Liver (tissue), 3 donors: ENCODE measurements at regions not wholly inside any gene's neighbourhood (a gene's known extent, or its start where the extent isn't known, plus 50 kb on each side); places are given as distances from the start of the nearest gene placed in this dataset.
"Not testable (repeated sequence)": the region's sequence is repeated elsewhere in the genome, so short reads cannot be mapped to it uniquely, and the experiment has no call there.

Experiments
- ATF3 ChIP-seq: IDR thresholded peaks from 2 replicates; pipeline ENCODE4 v1.6.1; 2016; ENCODE audit warnings: antibody characterized with exemption
- CTCF ChIP-seq: fragments of 150-350 bp; IDR thresholded peaks from 2 replicates; pipeline ENCODE4 v1.5.1; 2017; ENCODE audit warnings: improper control_type of control experiment, low read depth, low read length; ENCODE audit not compliant: missing input control
- GABPA ChIP-seq, 2 donors: IDR thresholded peaks in 1 of 2; conservative IDR thresholded peaks in 1 of 2; 2 replicates each; pipeline ENCODE4 v1.6.1; 2016; ENCODE audit warnings: antibody characterized with exemption in 2 of 2, mild to moderate bottlenecking in 1 of 2, moderate library complexity in 1 of 2
- JUND ChIP-seq, 2 donors: IDR thresholded peaks; 2 replicates each; pipeline ENCODE4 v1.6.1; 2016; ENCODE audit warnings: antibody characterized with exemption in 2 of 2
- MAX ChIP-seq: IDR thresholded peaks from 2 replicates; pipeline ENCODE4 v1.6.1; 2016; ENCODE audit warnings: antibody characterized with exemption
- NR2F2 ChIP-seq: IDR thresholded peaks from 2 replicates; pipeline ENCODE4 v1.6.1; 2016; ENCODE audit warnings: antibody characterized with exemption
- RAD21 ChIP-seq, 2 donors: IDR thresholded peaks; 2 replicates each; pipeline ENCODE4 v1.6.1; 2016; ENCODE audit warnings: antibody characterized with exemption in 2 of 2, mild to moderate bottlenecking in 2 of 2
- REST ChIP-seq: IDR thresholded peaks from 2 replicates; pipeline ENCODE4 v1.6.1; 2016; ENCODE audit warnings: antibody characterized with exemption, mild to moderate bottlenecking
- SP1 ChIP-seq: IDR thresholded peaks from 2 replicates; pipeline ENCODE4 v1.6.1; 2018; ENCODE audit warnings: antibody characterized with exemption, mild to moderate bottlenecking
- TAF1 ChIP-seq: conservative IDR thresholded peaks from 2 replicates; pipeline ENCODE4 v1.6.1; 2016; ENCODE audit warnings: antibody characterized with exemption, mild to moderate bottlenecking
- ZBTB33 ChIP-seq: IDR thresholded peaks from 2 replicates; pipeline ENCODE4 v1.6.1; 2016; ENCODE audit warnings: antibody characterized with exemption
- donor health status: healthy.
- donor health status: healthy.

GRCh38 chr2:242010252-242011166, 141.0 kb downstream of the RTP5 start:
- not testable (repeated sequence) for TF ChIP-seq CTCF; REST; NR2F2; ATF3; MAX; JUND (IDR thresholded peaks at IDR 0.05); SP1; TAF1; RAD21 (IDR thresholded peaks at IDR 0.05); ZBTB33; GABPA (IDR thresholded peaks at IDR 0.05 in 1 of 2, conservative IDR thresholded peaks at IDR 0.05 in 1 of 2)
